Right lung (tissue), 2 donors: ENCODE measurements at regions not wholly inside any gene's neighbourhood (a gene's known extent, or its start where the extent isn't known, plus 50 kb on each side); places are given as distances from the start of the nearest gene placed in this dataset.
A peak's percentile ranks its signal among the peaks of the same experiment; 100 is the strongest.

Experiments
- DNase-seq, 2 donors: peaks; one replicate each; pipeline ENCODE4 v3.0.0-alpha.2; 2013

GRCh38 chr9:80077059-80077458, 505.3 kb downstream of the TLE4 start:
- DNase-seq, result no peak

- no peak for DNase-seq
Measured at GRCh38 chr9:80076162-80076561, 504.4 kb downstream of the TLE4 start.

- DNase-seq, result no peak
Measured at GRCh38 chr9:80074439-80074838, 502.7 kb downstream of the TLE4 start.

GRCh38 chr9:80072451-80072850, 500.7 kb downstream of the TLE4 start:
- DNase-seq, result no peak

GRCh38 chr9:80070071-80070742, 498.4 kb downstream of the TLE4 start:
- no peak for DNase-seq

- no peak for DNase-seq
Measured at GRCh38 chr9:80066931-80067330, 495.2 kb downstream of the TLE4 start.

- no peak for DNase-seq
Measured at GRCh38 chr9:80062567-80062966, 490.8 kb downstream of the TLE4 start.

- DNase-seq, result no peak
Measured at GRCh38 chr9:80061940-80062339, 490.2 kb downstream of the TLE4 start.

GRCh38 chr9:80061096-80061495, 489.3 kb downstream of the TLE4 start:
- no peak for DNase-seq

- no peak for DNase-seq
Measured at GRCh38 chr9:80059979-80060378, 488.2 kb downstream of the TLE4 start.

- DNase-seq, result no peak
Measured at GRCh38 chr9:80059191-80059590, 487.4 kb downstream of the TLE4 start.

- DNase-seq, result no peak
Measured at GRCh38 chr9:80052830-80053229, 481.1 kb downstream of the TLE4 start.

GRCh38 chr9:80049096-80049782, 477.5 kb downstream of the TLE4 start:
- DNase-seq, result no peak

GRCh38 chr9:80046481-80046880, 474.7 kb downstream of the TLE4 start:
- no peak for DNase-seq

- no peak for DNase-seq
Measured at GRCh38 chr9:80041821-80042220, 470.1 kb downstream of the TLE4 start.

GRCh38 chr9:80040457-80040856, 468.7 kb downstream of the TLE4 start:
- no peak for DNase-seq

GRCh38 chr9:80030801-80031200, 459.0 kb downstream of the TLE4 start:
- peak in 1 of 2 donors; percentile 6 for DNase-seq

GRCh38 chr9:80028501-80028900, 456.7 kb downstream of the TLE4 start:
- DNase-seq, result no peak

- no peak for DNase-seq
Measured at GRCh38 chr9:80025796-80026520, 454.2 kb downstream of the TLE4 start.

GRCh38 chr9:80025131-80025530, 453.4 kb downstream of the TLE4 start:
- DNase-seq, result no peak

- no peak for DNase-seq
Measured at GRCh38 chr9:80020530-80020929, 448.8 kb downstream of the TLE4 start.

- no peak for DNase-seq
Measured at GRCh38 chr9:80020056-80020455, 448.3 kb downstream of the TLE4 start.

- DNase-seq, result no peak
Measured at GRCh38 chr9:80013891-80014290, 442.1 kb downstream of the TLE4 start.
